ENCODE measurements at regions not wholly inside any gene's neighbourhood (a gene's known extent, or its start where the extent isn't known, plus 50 kb on each side); places are given as distances from the start of the nearest gene placed in this dataset.

DNA sequence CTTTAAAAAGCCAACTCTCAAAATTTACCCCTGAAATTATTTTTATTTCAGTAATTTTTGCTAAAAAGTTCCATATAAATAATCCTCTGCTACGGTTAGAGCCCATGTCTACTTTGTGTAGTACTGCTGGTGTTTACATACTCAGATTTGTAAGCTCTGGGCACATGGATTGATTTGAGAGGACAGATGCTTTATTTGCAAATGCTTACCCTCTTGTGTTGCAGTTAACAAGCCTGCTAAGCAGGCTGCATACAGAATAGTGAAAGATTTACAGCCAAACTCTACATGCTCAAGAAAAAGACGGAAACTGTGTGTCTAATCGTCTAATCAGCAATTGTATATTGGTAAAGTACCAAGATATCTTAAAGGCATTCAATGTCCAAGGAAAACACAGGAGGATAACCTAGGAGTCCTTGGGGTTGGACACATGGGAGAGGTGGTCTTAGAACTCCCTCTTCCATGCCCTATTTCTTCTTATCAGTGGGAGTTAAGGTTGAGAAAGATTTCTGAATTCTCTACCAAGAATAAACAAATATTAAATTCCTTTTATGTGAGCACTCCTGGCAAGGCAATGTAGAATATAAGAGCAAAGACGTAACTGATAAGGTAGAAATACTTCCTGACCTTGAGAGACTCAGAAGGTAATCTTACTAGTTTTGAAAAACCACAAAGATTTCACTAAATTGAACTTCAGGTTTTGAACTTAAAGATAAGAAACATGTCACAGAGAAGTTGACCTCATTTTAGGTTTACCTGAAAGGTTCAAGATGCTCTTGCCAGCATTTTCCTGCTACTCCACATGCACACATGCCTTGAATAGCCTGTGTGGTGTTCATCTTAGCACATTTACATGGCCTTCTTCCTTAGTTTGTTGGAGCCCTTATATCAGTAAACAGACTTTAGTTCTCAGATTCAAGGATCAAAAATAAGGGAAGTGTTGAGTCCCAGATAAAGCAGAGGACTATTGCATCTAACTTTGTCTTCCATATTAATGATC, 1216.5 kb downstream of the SORCS3 start:
- H4K20me1 ChIP-seq (ENCODE audit: insufficient read depth, low read length) = no peaks in the 10 kb centered on the region
- no peak overlapping the region for H3K14ac ChIP-seq (replicated peaks; ENCODE audit: low read depth, low read length)
- H3K36me3 ChIP-seq (ENCODE audit: control insufficient read depth, insufficient read depth, low read length) = no peaks in the 10 kb centered on the region
- ChIA-PET POLR2A (ENCODE audit: unreplicated experiment) (no interaction called here), CTCF (interaction anchor here (0.6 kb wide), 1 partner anchor 12 kb away, joined by 5 read pairs; no protein-coding TSS in a partner anchor)
- dilution Hi-C loops (cut with HindIII; ENCODE audit: low sequenced_read_pairs, unreplicated experiment) (no loop called here), in situ Hi-C loops (cut with MboI; ENCODE audit: low sequenced_read_pairs) (no loop called here), intact Hi-C loops (cut with micrococcal nuclease) (no loop called here)
- H3K4me2 ChIP-seq (ENCODE audit: low read depth, low read length) = no peak overlapping the region
- no peaks in the 10 kb centered on the region for H3K4me1 ChIP-seq (ENCODE audit: control insufficient read depth, insufficient read depth, low read length)
- H3K4ac ChIP-seq (ENCODE audit: low read depth, low read length) = no peak overlapping the region
- H3K23ac ChIP-seq (ENCODE audit: low read depth, low read length) = no peak overlapping the region
- no peak overlapping the region for H4K91ac ChIP-seq (ENCODE audit: insufficient read depth, low read depth, low read length)
- no peak overlapping the region for H2BK15ac ChIP-seq (ENCODE audit: low read depth, low read length)
- no peak overlapping the region for H2BK20ac ChIP-seq (ENCODE audit: low read depth, low read length)
- H2AK5ac ChIP-seq (ENCODE audit: low read depth, low read length) = no peak overlapping the region
- no peak overlapping the region for H2BK5ac ChIP-seq (ENCODE audit: low read depth, low read length, poor library complexity, severe bottlenecking)
- ATAC-seq (ENCODE audit: low read depth) = no peak
- no peak for DNase-seq
- H2AFZ ChIP-seq (replicated peaks; ENCODE audit: low read length, poor library complexity) = no peak overlapping the region
- no peak overlapping the region for H2AK9ac ChIP-seq (replicated peaks; ENCODE audit: low read depth, low read length, poor library complexity)
- no peak overlapping the region for H3K56ac ChIP-seq (ENCODE audit: extremely low read depth, insufficient read depth, low read length)
- H3K27ac ChIP-seq (ENCODE audit: insufficient read depth, low read length) = no peak overlapping the region
- no TSS peak for BruUV-seq (replicated peaks)
- peaks cover 4% of the 10 kb centered on the region for H3K9me3 ChIP-seq (ENCODE audit: control insufficient read depth, insufficient read depth, low read length)
- H3K9me1 ChIP-seq (ENCODE audit: insufficient read depth, low read length) = no peaks in the 10 kb centered on the region
- H3K79me1 ChIP-seq (ENCODE audit: low read depth in 1 of 2, low read length in 2 of 2) = no peaks in the 10 kb centered on the region
- H4K5ac ChIP-seq (ENCODE audit: low read depth, low read length) = no peak overlapping the region
- H3K4me3 ChIP-seq (ENCODE audit: insufficient read depth, low read depth, low read length) = no peak overlapping the region
- H2BK120ac ChIP-seq (ENCODE audit: low read depth, low read length) = no peak overlapping the region
- no peak overlapping the region for H3K9ac ChIP-seq (ENCODE audit: low read depth, low read length)
- H3K27me3 ChIP-seq (ENCODE audit: control insufficient read depth, insufficient read depth, low read length) = no peaks in the 10 kb centered on the region
- no CpG with 5 or more reads among the region's 4 CpGs for WGBS, 2 experiments (ENCODE audit: extremely low coverage in 2 of 2, insufficient read length in 1 of 2)
- H3K18ac ChIP-seq (ENCODE audit: low read depth, low read length) = no peak overlapping the region
- no peak overlapping the region for H4K8ac ChIP-seq (ENCODE audit: low read depth in 2 of 2, low read length in 2 of 2)
- no peak for TF ChIP-seq USF2 (IDR thresholded peaks at IDR 0.05; ENCODE audit: low read depth, low read length)
- TF ChIP-seq BHLHE40 (IDR thresholded peaks at IDR 0.05; ENCODE audit: low read depth, low read length) = no peak
- TF ChIP-seq POLR2A (IDR thresholded peaks at IDR 0.05; ENCODE audit: low read depth, low read length) = no peak
- no peak for TF ChIP-seq CEBPB (IDR thresholded peaks at IDR 0.05; ENCODE audit: low read depth, low read length)
- no peak for TF ChIP-seq ELK1 (IDR thresholded peaks at IDR 0.05; ENCODE audit: borderline replicate concordance, low read depth, low read length)
- no peak for TF ChIP-seq RAD21 (IDR thresholded peaks at IDR 0.05; ENCODE audit: low read length)
- TF ChIP-seq RCOR1 (IDR thresholded peaks at IDR 0.05; ENCODE audit: insufficient replicate concordance, low read length) = no peak
- no peak for TF ChIP-seq CHD1 (IDR thresholded peaks at IDR 0.05; ENCODE audit: low read depth, low read length)
- no peak for TF ChIP-seq SMC3 (IDR thresholded peaks at IDR 0.05; ENCODE audit: low read depth, low read length)
- no peak for TF ChIP-seq RFX5 (IDR thresholded peaks at IDR 0.05; ENCODE audit: low read depth, low read length)
- no peak for TF ChIP-seq MAZ (IDR thresholded peaks at IDR 0.05; ENCODE audit: borderline replicate concordance, low read depth, low read length)
- no peak for TF ChIP-seq NFE2L2 (IDR thresholded peaks at IDR 0.05; ENCODE audit: low read depth, low read length)
- TF ChIP-seq MAFK (IDR thresholded peaks at IDR 0.05; ENCODE audit: low read depth, low read length) = no peak
- no peak for TF ChIP-seq MXI1 (IDR thresholded peaks at IDR 0.05; ENCODE audit: borderline replicate concordance, low read depth, low read length)
- no peak for TF ChIP-seq CTCF (conservative IDR thresholded peaks at IDR 0.05; ENCODE audit: low read depth, low read length)
